ENCODE measurements at regions not wholly inside any gene's neighbourhood (a gene's known extent, or its start where the extent isn't known, plus 50 kb on each side); places are given as distances from the start of the nearest gene placed in this dataset.

DNA sequence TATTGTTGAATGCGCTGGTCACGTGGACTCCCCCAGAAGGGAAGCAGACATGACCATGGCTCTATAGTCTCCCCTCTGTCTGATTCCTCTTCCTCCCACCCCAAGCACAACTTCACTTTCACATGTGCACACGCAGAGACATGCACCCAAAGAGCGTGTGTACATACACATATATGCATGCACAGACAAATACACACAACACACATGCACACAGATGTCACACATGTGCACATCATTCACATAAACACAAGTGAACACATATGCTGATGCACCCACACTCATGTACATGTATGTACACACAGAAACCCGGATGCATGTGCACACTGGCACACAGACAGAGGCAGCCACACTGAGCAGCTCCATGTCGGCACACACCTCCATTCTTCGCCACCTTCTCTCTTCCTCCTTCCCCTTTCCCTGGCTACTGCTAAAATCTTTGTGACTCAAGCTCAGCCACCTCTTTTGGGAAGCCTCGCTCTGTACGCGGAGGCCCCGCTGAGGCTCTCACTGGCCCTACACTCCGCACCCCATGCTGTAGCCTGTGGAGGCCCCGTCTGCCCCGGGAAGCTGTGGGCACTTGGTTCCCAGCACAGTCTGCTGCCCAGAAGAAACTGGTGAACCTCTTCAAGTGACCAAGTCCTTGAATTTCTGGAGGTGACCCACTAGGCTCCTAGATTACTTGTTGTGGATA lies 101.6 kb upstream of the TEX51 start:
- DNase-seq (ENCODE audit: insufficient read length) (no peak), FAIRE-seq (no peak)
- TF ChIP-seq TAF1 (IDR thresholded peaks at IDR 0.05; ENCODE audit: borderline replicate concordance, low read depth, low read length) (no peak), POLR2AphosphoS5 (IDR thresholded peaks at IDR 0.05; ENCODE audit: low read depth, low read length) (no peak), POLR2A (IDR thresholded peaks at IDR 0.05; ENCODE audit: low read depth, low read length) (no peak)

DNA sequence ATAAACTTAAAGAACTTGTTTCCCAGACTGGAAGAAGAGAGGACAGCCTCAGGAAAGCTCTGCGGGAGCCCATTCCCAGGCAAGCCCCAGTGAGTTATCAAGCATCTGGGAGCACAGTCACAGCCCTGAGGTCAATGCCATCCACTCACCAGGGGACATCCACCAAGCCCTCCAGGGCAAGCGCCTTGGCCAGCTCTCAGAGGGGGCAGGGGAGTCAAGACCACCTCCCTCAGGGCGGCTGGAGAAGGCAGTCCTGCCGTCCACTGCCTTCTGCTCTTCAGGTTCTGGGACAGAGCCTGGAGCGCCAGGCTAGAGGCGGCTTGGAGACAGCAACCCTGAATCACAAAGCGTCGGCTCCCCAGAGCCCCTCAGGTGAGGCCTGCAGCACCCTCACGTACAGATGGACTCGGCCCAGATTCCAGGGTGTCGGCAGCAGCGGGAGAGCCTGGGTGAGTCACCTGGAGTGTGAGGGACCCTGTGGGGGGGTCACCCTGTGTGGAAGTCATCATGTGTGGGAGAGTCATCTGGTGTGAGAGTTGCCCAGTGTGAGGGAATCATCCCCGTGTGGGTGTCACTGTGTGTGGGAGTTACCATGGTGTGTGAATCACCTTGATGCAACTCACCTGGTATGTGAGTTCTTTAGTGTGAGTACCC lies 100.9 kb upstream of the TEX51 start:
- no peak for DNase-seq (ENCODE audit: insufficient read length)
- no peak for FAIRE-seq
- TF ChIP-seq POLR2AphosphoS5 (IDR thresholded peaks at IDR 0.05; ENCODE audit: low read depth, low read length) (no peak), TAF1 (IDR thresholded peaks at IDR 0.05; ENCODE audit: borderline replicate concordance, low read depth, low read length) (no peak), POLR2A (IDR thresholded peaks at IDR 0.05; ENCODE audit: low read depth, low read length) (no peak)

- FAIRE-seq, result no peak
- DNase-seq (ENCODE audit: insufficient read length), result no peak
- TF ChIP-seq POLR2A (IDR thresholded peaks at IDR 0.05; ENCODE audit: low read depth, low read length) (no peak), POLR2AphosphoS5 (IDR thresholded peaks at IDR 0.05; ENCODE audit: low read depth, low read length) (no peak), TAF1 (IDR thresholded peaks at IDR 0.05; ENCODE audit: borderline replicate concordance, low read depth, low read length) (no peak)
Observed at GRCh38 chr2:126798276-126799140, 100.2 kb upstream of the TEX51 start.

DNA sequence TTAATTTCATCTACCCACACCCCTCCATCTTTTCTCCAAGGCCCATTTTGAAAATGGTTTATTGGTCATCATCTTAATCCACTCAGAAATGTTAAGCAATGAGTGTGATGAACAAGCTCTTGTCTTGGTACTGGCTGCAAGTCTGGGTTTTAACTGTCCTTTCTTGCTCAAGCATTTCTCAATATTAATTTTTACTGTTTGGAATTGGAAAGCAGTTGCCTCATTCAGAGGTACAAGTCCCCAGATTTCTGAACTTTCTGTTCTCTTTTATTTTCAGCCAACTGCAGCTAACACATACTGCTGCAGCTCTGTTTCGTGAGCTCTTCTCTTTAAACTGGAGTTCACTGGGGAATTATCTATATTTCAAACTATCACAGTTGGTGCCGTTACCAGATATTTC lies 99.4 kb upstream of the TEX51 start:
- no peak for DNase-seq (ENCODE audit: insufficient read length)

DNA sequence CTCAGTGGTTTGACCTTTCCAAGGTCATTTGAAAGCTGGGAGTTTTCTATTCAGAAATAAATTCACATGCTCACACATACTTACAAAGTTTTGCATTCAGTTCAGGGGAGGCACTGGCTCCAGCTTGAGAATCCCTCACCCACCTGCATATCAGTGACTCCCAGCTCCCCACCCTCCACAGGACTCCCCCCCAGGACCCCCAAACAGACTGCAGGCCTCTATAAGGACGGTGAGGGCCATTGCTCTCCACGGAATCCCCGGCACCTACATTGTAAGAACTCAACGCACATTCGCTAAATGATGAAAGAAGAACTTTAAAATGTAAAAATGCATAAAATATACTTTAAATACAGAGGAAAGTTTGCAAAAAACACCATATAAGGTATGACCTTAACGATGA lies 97.2 kb upstream of the TEX51 start:
- no peak for DNase-seq (ENCODE audit: insufficient read length)
- TF ChIP-seq POLR2A (IDR thresholded peaks at IDR 0.05; ENCODE audit: low read depth, low read length) (no peak), TAF1 (IDR thresholded peaks at IDR 0.05; ENCODE audit: borderline replicate concordance, low read depth, low read length) (no peak), POLR2AphosphoS5 (IDR thresholded peaks at IDR 0.05; ENCODE audit: low read depth, low read length) (no peak)
- no peak for FAIRE-seq

More for the DNA sequence above, 99.4 kb upstream of the TEX51 start:
- no peak for TF ChIP-seq TAF1 (IDR thresholded peaks at IDR 0.05; ENCODE audit: borderline replicate concordance, low read depth, low read length)
- no peak for TF ChIP-seq POLR2A (IDR thresholded peaks at IDR 0.05; ENCODE audit: low read depth, low read length)
- TF ChIP-seq POLR2AphosphoS5 (IDR thresholded peaks at IDR 0.05; ENCODE audit: low read depth, low read length), result no peak
- FAIRE-seq, result no peak

DNA sequence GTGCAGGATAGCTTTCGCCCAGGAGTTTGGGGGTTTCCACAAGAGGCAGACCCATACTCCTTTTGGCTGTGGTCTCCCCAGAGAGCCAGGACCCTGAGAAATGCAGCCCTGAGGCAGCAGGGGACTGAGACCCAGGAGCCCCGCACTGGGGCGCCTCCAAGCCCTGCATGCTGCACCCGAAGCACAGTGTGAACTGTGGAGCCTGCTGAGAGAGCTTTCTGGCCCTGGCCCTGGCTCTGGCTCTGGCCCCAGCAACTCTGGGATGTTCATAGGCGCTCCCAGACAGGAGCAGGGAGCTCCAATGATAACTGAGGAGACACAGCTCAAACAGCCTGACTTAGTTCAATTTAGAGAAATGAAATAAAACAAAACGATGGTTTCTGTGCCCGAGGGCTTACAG lies 96.4 kb upstream of the TEX51 start:
- FAIRE-seq (no peak), DNase-seq (ENCODE audit: insufficient read length) (no peak)
- TF ChIP-seq TAF1 (IDR thresholded peaks at IDR 0.05; ENCODE audit: borderline replicate concordance, low read depth, low read length) (no peak), POLR2AphosphoS5 (IDR thresholded peaks at IDR 0.05; ENCODE audit: low read depth, low read length) (no peak), POLR2A (IDR thresholded peaks at IDR 0.05; ENCODE audit: low read depth, low read length) (no peak)

DNA sequence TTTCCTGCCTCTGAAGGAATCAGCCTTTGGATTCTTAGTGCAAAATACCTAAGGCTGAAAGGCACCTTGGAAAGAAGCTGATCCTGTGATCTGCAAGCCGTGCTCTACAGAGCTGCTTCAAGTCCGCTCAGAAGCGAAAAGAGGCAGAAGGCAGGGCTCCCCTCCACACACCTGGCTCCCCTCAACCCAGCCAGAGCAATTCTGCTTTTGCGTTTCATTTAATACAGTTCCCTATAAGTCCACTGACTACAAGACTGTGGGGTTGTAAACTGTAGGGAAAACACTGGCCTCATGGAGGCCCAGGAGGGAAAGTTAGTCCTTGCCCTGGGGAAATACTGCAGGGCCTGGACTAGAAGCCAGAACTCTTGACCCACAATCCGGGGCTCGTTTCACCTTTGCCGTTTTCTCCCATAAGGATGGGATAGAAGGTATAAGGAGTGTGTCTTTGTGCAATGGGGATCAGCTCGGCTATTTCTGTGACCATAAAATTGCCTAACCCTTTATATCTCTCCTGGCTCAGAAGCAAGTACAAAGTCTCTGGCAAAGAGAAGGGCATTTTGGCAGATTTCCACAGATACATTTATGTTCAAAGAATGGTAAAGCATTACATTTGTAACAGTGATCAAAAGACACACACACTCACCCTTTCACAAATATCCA lies 95.8 kb upstream of the TEX51 start:
- no peak for FAIRE-seq
- TF ChIP-seq POLR2AphosphoS5 (IDR thresholded peaks at IDR 0.05; ENCODE audit: low read depth, low read length) (no peak), TAF1 (IDR thresholded peaks at IDR 0.05; ENCODE audit: borderline replicate concordance, low read depth, low read length) (no peak), POLR2A (IDR thresholded peaks at IDR 0.05; ENCODE audit: low read depth, low read length) (no peak)

GRCh38 chr2:126803434-126803775 lies 95.3 kb upstream of the TEX51 start:
- no peak for DNase-seq (ENCODE audit: insufficient read length)
- no peak for TF ChIP-seq POLR2AphosphoS5 (IDR thresholded peaks at IDR 0.05; ENCODE audit: low read depth, low read length)
- TF ChIP-seq TAF1 (IDR thresholded peaks at IDR 0.05; ENCODE audit: borderline replicate concordance, low read depth, low read length), result no peak
- TF ChIP-seq POLR2A (IDR thresholded peaks at IDR 0.05; ENCODE audit: low read depth, low read length), result no peak
- no peak for FAIRE-seq

More for the DNA sequence above, 95.8 kb upstream of the TEX51 start:
- no peak for DNase-seq (ENCODE audit: insufficient read length)

GRCh38 chr2:126804347-126804746 lies 94.3 kb upstream of the TEX51 start:
- TF ChIP-seq POLR2A (IDR thresholded peaks at IDR 0.05; ENCODE audit: low read depth, low read length) (no peak), TAF1 (IDR thresholded peaks at IDR 0.05; ENCODE audit: borderline replicate concordance, low read depth, low read length) (no peak), POLR2AphosphoS5 (IDR thresholded peaks at IDR 0.05; ENCODE audit: low read depth, low read length) (no peak)
- no peak for DNase-seq (ENCODE audit: insufficient read length)
- FAIRE-seq, result no peak

DNA sequence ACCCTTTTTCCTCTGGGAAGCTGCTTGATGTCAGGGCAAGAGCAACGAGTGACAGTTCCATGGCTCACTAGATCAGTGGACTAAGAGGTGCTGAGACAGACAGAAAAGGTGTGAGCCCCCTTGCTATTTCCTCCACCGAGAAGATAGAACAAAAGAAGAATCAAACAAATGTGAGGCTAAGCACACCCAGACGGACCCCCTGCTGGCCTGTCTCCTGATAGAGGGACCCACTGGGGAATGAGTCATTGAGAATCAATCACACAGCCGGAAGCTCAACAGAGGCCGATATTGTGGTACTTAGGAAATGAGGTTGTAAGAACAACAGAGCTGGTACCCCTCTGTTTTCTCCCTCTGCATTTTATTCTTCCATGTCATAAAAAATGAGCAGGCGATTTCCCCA lies 89.8 kb upstream of the TEX51 start:
- TF ChIP-seq POLR2A (IDR thresholded peaks at IDR 0.05; ENCODE audit: low read depth, low read length) (no peak), TAF1 (IDR thresholded peaks at IDR 0.05; ENCODE audit: borderline replicate concordance, low read depth, low read length) (no peak), POLR2AphosphoS5 (IDR thresholded peaks at IDR 0.05; ENCODE audit: low read depth, low read length) (no peak)
- FAIRE-seq (no peak), DNase-seq (ENCODE audit: insufficient read length) (no peak)

- no peak for FAIRE-seq
- TF ChIP-seq TAF1 (IDR thresholded peaks at IDR 0.05; ENCODE audit: borderline replicate concordance, low read depth, low read length) (no peak), POLR2AphosphoS5 (IDR thresholded peaks at IDR 0.05; ENCODE audit: low read depth, low read length) (no peak), POLR2A (IDR thresholded peaks at IDR 0.05; ENCODE audit: low read depth, low read length) (no peak)
- no peak for DNase-seq (ENCODE audit: insufficient read length)
Observed at GRCh38 chr2:126809340-126809739, 89.3 kb upstream of the TEX51 start.

Data from GM12892 (cell line).